Astrocyte (in vitro differentiated cells and primary cell): ENCODE measurements at regions not wholly inside any gene's neighbourhood (a gene's known extent, or its start where the extent isn't known, plus 50 kb on each side); places are given as distances from the start of the nearest gene placed in this dataset.

ENCODE experiments used
- DNase-seq: peaks from one replicate; pipeline ENCODE4 v3.0.0-alpha.2; 2010; ENCODE audit warnings: low read depth
- FAIRE-seq: peaks from 2 replicates; lab custom pipeline; 2011; peaks lifted over from hg19 to GRCh38; lab: Jason Lieb, UNC
- H2AFZ ChIP-seq: 2 replicates; pipeline ENCODE4 v1.6.0; 2012; ENCODE audit warnings: low read depth, low read length, inconsistent platforms
- H3K27ac ChIP-seq: 2 replicates; pipeline ENCODE4 v1.5.1; 2011; ENCODE audit warnings: low read depth, low read length, inconsistent platforms
- H3K27me3 ChIP-seq: 2 replicates; pipeline ENCODE4 v1.6.0; 2011; ENCODE audit warnings: low read length, inconsistent platforms; ENCODE audit not compliant: insufficient read depth
- H3K36me3 ChIP-seq: 2 replicates; pipeline ENCODE4 v1.5.1; 2011; ENCODE audit warnings: low read length, inconsistent platforms; ENCODE audit not compliant: insufficient read depth
- H3K4me1 ChIP-seq: 2 replicates; pipeline ENCODE4 v1.5.1; 2011; ENCODE audit warnings: low read length, inconsistent platforms; ENCODE audit not compliant: insufficient read depth
- H3K4me2 ChIP-seq: 2 replicates; pipeline ENCODE4 v1.6.0; 2012; ENCODE audit warnings: low read length, inconsistent platforms
- H3K4me3 ChIP-seq: 2 replicates; pipeline ENCODE4 v1.5.1; 2011; ENCODE audit warnings: low read depth, mild to moderate bottlenecking, low read length, inconsistent platforms; ENCODE audit not compliant: insufficient read depth
- H3K79me2 ChIP-seq: 2 replicates; pipeline ENCODE4 v1.6.0; 2012; ENCODE audit warnings: mild to moderate bottlenecking, low read length, inconsistent platforms; ENCODE audit not compliant: insufficient read depth
- H3K9ac ChIP-seq: 2 replicates; pipeline ENCODE4 v1.6.0; 2012; ENCODE audit warnings: mild to moderate bottlenecking, low read length, inconsistent platforms
- H3K9me3 ChIP-seq: 2 replicates; pipeline ENCODE4 v1.5.1; 2012; ENCODE audit warnings: low read depth, mild to moderate bottlenecking, low read length, inconsistent platforms; ENCODE audit not compliant: insufficient read depth
- H4K20me1 ChIP-seq: 2 replicates; pipeline ENCODE4 v1.6.0; 2012; ENCODE audit warnings: low read length, inconsistent platforms; ENCODE audit not compliant: insufficient read depth
- H3K27ac Mint-ChIP-seq: one replicate; pipeline ENCODE4 v1.8.0; 2021; ENCODE audit warnings: mild to moderate bottlenecking, mixed read lengths; ENCODE audit not compliant: unreplicated experiment
- H3K27me3 Mint-ChIP-seq: one replicate; pipeline ENCODE4 v1.8.0; 2021; ENCODE audit warnings: low read depth, mixed read lengths; ENCODE audit not compliant: unreplicated experiment
- H3K36me3 Mint-ChIP-seq: one replicate; pipeline ENCODE4 v1.8.0; 2021; ENCODE audit warnings: low read depth, mixed read lengths; ENCODE audit not compliant: unreplicated experiment
- H3K4me1 Mint-ChIP-seq: one replicate; pipeline ENCODE4 v1.8.0; 2021; ENCODE audit warnings: low read depth, mixed read lengths; ENCODE audit not compliant: unreplicated experiment
- H3K4me3 Mint-ChIP-seq: one replicate; pipeline ENCODE4 v1.8.0; 2021; ENCODE audit warnings: mild to moderate bottlenecking, moderate library complexity, mixed read lengths; ENCODE audit not compliant: unreplicated experiment
- H3K9me3 Mint-ChIP-seq: one replicate; pipeline ENCODE4 v1.8.0; 2021; ENCODE audit warnings: mild to moderate bottlenecking, mixed read lengths; ENCODE audit not compliant: unreplicated experiment
- CTCF ChIP-seq: IDR thresholded peaks from 2 replicates; pipeline ENCODE4 v1.5.1; 2011; ENCODE audit warnings: low read depth, mild to moderate bottlenecking, inconsistent platforms, low read length, moderate library complexity; ENCODE audit not compliant: insufficient read depth
- EZH2 ChIP-seq: IDR thresholded peaks from 2 replicates; pipeline ENCODE4 v1.6.1; 2012; ENCODE audit warnings: mild to moderate bottlenecking, low read length, inconsistent platforms; ENCODE audit not compliant: insufficient read depth

GRCh38 chr2:205929246-205929942, 156.6 kb downstream of the INO80D start:
- Mint-ChIP-seq H3K4me1 (peaks cover 15% of the 10 kb centered on the region), H3K27ac (no peak overlapping the region)

GRCh38 chr2:205925373-205926337, 160.3 kb downstream of the INO80D start:
- Mint-ChIP-seq H3K36me3 (no peaks in the 10 kb centered on the region), H3K4me3 (peak overlapping the region; percentile 52), H3K27me3 (peaks cover 55% of the 10 kb centered on the region), H3K9me3 (no peaks in the 10 kb centered on the region), H3K27ac (peak overlapping the region; percentile 29), H3K4me1 (peaks cover 10% of the 10 kb centered on the region)
- DNase-seq (peak; percentile 21), FAIRE-seq (no peak)
- Histone ChIP-seq H2AFZ (peak overlapping the region; percentile 72), H3K27me3 (peaks cover 28% of the 10 kb centered on the region), H3K4me1 (no peaks in the 10 kb centered on the region), H3K27ac (no peak overlapping the region), H3K9me3 (no peaks in the 10 kb centered on the region), H3K79me2 (no peaks in the 10 kb centered on the region), H3K36me3 (no peaks in the 10 kb centered on the region), H4K20me1 (no peaks in the 10 kb centered on the region), H3K4me2 (peak overlapping the region; percentile 86), H3K9ac (peak overlapping the region; percentile 62), H3K4me3 (peak overlapping the region; percentile 32)
- TF ChIP-seq CTCF: peak; percentile 80
- no peak for TF ChIP-seq EZH2

More at GRCh38 chr2:205929246-205929942, 156.6 kb downstream of the INO80D start:
- H3K9ac ChIP-seq: no peak overlapping the region
- no peaks in the 10 kb centered on the region for H3K9me3 ChIP-seq
- DNase-seq (no peak), FAIRE-seq (no peak)
- peaks cover 20% of the 10 kb centered on the region for H3K27me3 ChIP-seq
- no peak overlapping the region for H3K4me2 ChIP-seq
- TF ChIP-seq CTCF: no peak
- no peak for TF ChIP-seq EZH2
- Mint-ChIP-seq H3K4me3 (no peak overlapping the region), H3K27me3 (peaks cover 37% of the 10 kb centered on the region), H3K9me3 (no peaks in the 10 kb centered on the region), H3K36me3 (no peaks in the 10 kb centered on the region)
- H3K4me3 ChIP-seq: no peak overlapping the region
- no peak overlapping the region for H3K27ac ChIP-seq
- H3K4me1 ChIP-seq: no peaks in the 10 kb centered on the region
- H2AFZ ChIP-seq: no peak overlapping the region
- no peaks in the 10 kb centered on the region for H3K79me2 ChIP-seq
- H4K20me1 ChIP-seq: no peaks in the 10 kb centered on the region
- H3K36me3 ChIP-seq: no peaks in the 10 kb centered on the region
